ENCODE measurements at regions not wholly inside any gene's neighbourhood (a gene's known extent, or its start where the extent isn't known, plus 50 kb on each side); places are given as distances from the start of the nearest gene placed in this dataset.

- no peak for DNase-seq (ENCODE audit: low read depth in 2 of 3, low spot score in 2 of 3)
These were observed 62.7 kb upstream of the IL15 start for GRCh38 chr4:141573678-141574077.

DNA sequence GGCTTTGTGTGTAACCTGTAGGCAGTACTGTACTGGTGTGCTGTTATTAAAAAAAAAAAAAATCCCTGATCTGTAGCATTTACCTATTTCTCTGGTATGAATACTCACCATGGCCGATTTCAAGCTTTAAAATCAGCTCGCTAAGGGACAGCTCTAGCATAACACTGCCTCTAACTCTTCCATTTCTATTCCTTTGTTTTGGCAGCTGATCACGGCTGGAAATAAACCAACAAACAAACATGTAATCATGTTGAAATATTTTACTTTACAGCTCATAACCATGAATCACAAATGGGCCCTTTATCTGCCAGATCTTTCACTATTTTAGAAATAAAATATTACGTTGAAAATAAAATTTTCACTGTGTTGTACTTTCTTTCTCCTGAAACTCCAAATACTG, 60.5 kb upstream of the IL15 start:
- DNase-seq (ENCODE audit: low read depth in 2 of 3, low spot score in 2 of 3): no peak

GRCh38 chr4:141576585-141577110, 59.7 kb upstream of the IL15 start:
- DNase-seq (ENCODE audit: low read depth in 2 of 3, low spot score in 2 of 3): no peak

GRCh38 chr4:141578451-141578850, 57.9 kb upstream of the IL15 start:
- DNase-seq (ENCODE audit: low read depth in 2 of 3, low spot score in 2 of 3): no peak

DNA sequence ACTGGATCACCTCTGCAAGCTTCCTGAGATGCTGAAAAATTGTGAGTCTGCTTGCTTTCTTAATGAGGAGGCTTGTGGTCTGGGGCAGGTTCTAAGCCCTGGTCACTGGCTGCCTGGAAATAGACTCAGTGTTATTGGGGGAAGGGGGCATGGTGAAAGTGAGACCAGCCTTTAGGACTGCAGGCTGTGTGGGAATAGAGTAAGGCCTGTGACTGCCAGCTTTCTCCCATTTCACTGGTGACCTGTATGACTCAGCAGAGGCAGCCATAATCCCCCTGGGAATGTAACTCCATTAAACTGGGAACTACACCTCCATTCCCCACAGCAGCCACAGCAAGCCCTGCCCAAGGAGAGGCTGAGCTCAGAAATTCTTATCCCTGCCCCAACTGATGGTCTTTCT, 55.9 kb upstream of the IL15 start:
- DNase-seq (ENCODE audit: low read depth in 2 of 3, low spot score in 2 of 3): no peak

Measured in hematopoietic multipotent progenitor cell (in vitro differentiated cells).